MM.1S (cell line): ENCODE measurements at regions not wholly inside any gene's neighbourhood (a gene's known extent, or its start where the extent isn't known, plus 50 kb on each side); places are given as distances from the start of the nearest gene placed in this dataset.

Experiments used
- DNase-seq: peaks from one replicate; pipeline ENCODE4 v3.0.0-alpha.2; 2015
- H2AFZ ChIP-seq: fragments of 300-600 bp; sonication (generic); 2 replicates; pipeline ENCODE4 v1.6.0; 2016; ENCODE audit warnings: antibody characterized with exemption, low read length
- H3F3A ChIP-seq: fragments of 300-600 bp; sonication (generic); 2 replicates; pipeline ENCODE4 v1.6.1; 2016; ENCODE audit warnings: mild to moderate bottlenecking, antibody characterized with exemption, low read length, moderate library complexity, mixed read lengths; ENCODE audit not compliant: insufficient read depth
- H3K27ac ChIP-seq: fragments of 300-600 bp; sonication (generic); 2 replicates; pipeline ENCODE4 v1.5.1; 2016; ENCODE audit warnings: mild to moderate bottlenecking, low read length
- H3K27me3 ChIP-seq: fragments of 300-600 bp; sonication (generic); replicated peaks from 2 replicates; pipeline ENCODE4 v1.6.0; 2016; ENCODE audit warnings: low read length; ENCODE audit not compliant: insufficient read depth
- H3K36me3 ChIP-seq: fragments of 300-600 bp; sonication (generic); replicated peaks from 2 replicates; pipeline ENCODE4 v1.6.1; 2016; ENCODE audit warnings: mild to moderate bottlenecking, low read length, mixed read lengths; ENCODE audit not compliant: insufficient read depth
- H3K4me1 ChIP-seq: fragments of 300-600 bp; sonication (generic); 2 replicates; pipeline ENCODE4 v1.6.1; 2016; ENCODE audit warnings: low read length, mixed read lengths
- H3K4me2 ChIP-seq: fragments of 300-600 bp; sonication (generic); 2 replicates; pipeline ENCODE4 v1.6.0; 2016; ENCODE audit warnings: low read depth, low read length
- H3K4me3 ChIP-seq: fragments of 300-600 bp; sonication (generic); 2 replicates; pipeline ENCODE4 v1.5.1; 2016; ENCODE audit warnings: low read length, mixed read lengths
- H3K79me2 ChIP-seq: fragments of 300-600 bp; sonication (generic); 2 replicates; pipeline ENCODE4 v1.6.1; 2016; ENCODE audit warnings: mixed run types, low read length, mixed read lengths
- H3K9ac ChIP-seq: fragments of 300-600 bp; sonication (generic); 2 replicates; pipeline ENCODE4 v1.6.1; 2016; ENCODE audit warnings: low read length, mixed read lengths
- H3K9me2 ChIP-seq: fragments of 300-600 bp; sonication (generic); replicated peaks from 2 replicates; pipeline ENCODE4 v1.6.1; 2016; ENCODE audit warnings: mild to moderate bottlenecking, low read length, mixed read lengths; ENCODE audit not compliant: insufficient read depth
- H3K9me3 ChIP-seq: fragments of 300-600 bp; sonication (generic); replicated peaks from 2 replicates; pipeline ENCODE4 v1.6.1; 2016; ENCODE audit warnings: mild to moderate bottlenecking, low read length, mixed read lengths; ENCODE audit not compliant: insufficient read depth
- H4K20me1 ChIP-seq: fragments of 300-600 bp; sonication (generic); 2 replicates; pipeline ENCODE4 v1.6.1; 2016; ENCODE audit warnings: mild to moderate bottlenecking, low read length, moderate library complexity, mixed read lengths; ENCODE audit not compliant: insufficient read depth
- CTCF ChIP-seq: fragments of 300-600 bp; sonication (generic); IDR thresholded peaks from 2 replicates; pipeline ENCODE4 v1.5.1; 2016; ENCODE audit warnings: antibody characterized with exemption, low read length, mixed read lengths
- EZH2 ChIP-seq: fragments of 300-600 bp; sonication (generic); optimal IDR thresholded peaks from 2 replicates; pipeline ENCODE3; 2017; ENCODE audit warnings: low read depth, mild to moderate bottlenecking, antibody characterized with exemption, low read length, mixed read lengths
- EZH2phosphoT487 ChIP-seq: fragments of 300-600 bp; sonication (generic); IDR thresholded peaks from 2 replicates; pipeline ENCODE4 v1.6.1; 2018; ENCODE audit warnings: antibody characterized with exemption, low read length

- no peaks in the 10 kb centered on the region for H3K4me1 ChIP-seq
- TF ChIP-seq EZH2 (no peak), CTCF (no peak), EZH2phosphoT487 (no peak)
- H3K9ac ChIP-seq: no peak overlapping the region
- no peak overlapping the region for H3K4me3 ChIP-seq
- no peak for DNase-seq
- no peaks in the 10 kb centered on the region for H3K79me2 ChIP-seq
- H3K9me2 ChIP-seq: no peaks in the 10 kb centered on the region
- no peaks in the 10 kb centered on the region for H3K36me3 ChIP-seq
- no peaks in the 10 kb centered on the region for H3F3A ChIP-seq
- H2AFZ ChIP-seq: no peak overlapping the region
- no peak overlapping the region for H3K4me2 ChIP-seq
- H3K9me3 ChIP-seq: no peaks in the 10 kb centered on the region
- no peaks in the 10 kb centered on the region for H4K20me1 ChIP-seq
- H3K27ac ChIP-seq: no peak overlapping the region
- no peaks in the 10 kb centered on the region for H3K27me3 ChIP-seq
Observed at GRCh38 chr14:38723959-38724358, 379.1 kb downstream of the SEC23A start.

GRCh38 chr14:38723277-38723676, 379.8 kb downstream of the SEC23A start:
- no peak overlapping the region for H3K9ac ChIP-seq
- H2AFZ ChIP-seq: no peak overlapping the region
- no peaks in the 10 kb centered on the region for H3F3A ChIP-seq
- H3K27me3 ChIP-seq: no peaks in the 10 kb centered on the region
- no peaks in the 10 kb centered on the region for H3K79me2 ChIP-seq
- no peaks in the 10 kb centered on the region for H3K4me1 ChIP-seq
- H4K20me1 ChIP-seq: no peaks in the 10 kb centered on the region
- H3K4me2 ChIP-seq: no peak overlapping the region
- no peaks in the 10 kb centered on the region for H3K36me3 ChIP-seq
- no peaks in the 10 kb centered on the region for H3K9me3 ChIP-seq
- H3K27ac ChIP-seq: no peak overlapping the region
- TF ChIP-seq CTCF: no peak
- no peak for TF ChIP-seq EZH2phosphoT487
- no peak for TF ChIP-seq EZH2
- H3K9me2 ChIP-seq: no peaks in the 10 kb centered on the region
- no peak for DNase-seq
- no peak overlapping the region for H3K4me3 ChIP-seq

- H3K79me2 ChIP-seq: no peaks in the 10 kb centered on the region
- no peaks in the 10 kb centered on the region for H3K36me3 ChIP-seq
- H3K9me2 ChIP-seq: no peaks in the 10 kb centered on the region
- no peaks in the 10 kb centered on the region for H3K4me1 ChIP-seq
- H3K27me3 ChIP-seq: no peaks in the 10 kb centered on the region
- TF ChIP-seq EZH2: no peak
- TF ChIP-seq CTCF: peak; percentile 59
- TF ChIP-seq EZH2phosphoT487: no peak
- DNase-seq: peak; percentile 27
- no peaks in the 10 kb centered on the region for H3F3A ChIP-seq
- H3K27ac ChIP-seq: no peak overlapping the region
- H3K4me3 ChIP-seq: no peak overlapping the region
- H3K9ac ChIP-seq: no peak overlapping the region
- H2AFZ ChIP-seq: no peak overlapping the region
- no peak overlapping the region for H3K4me2 ChIP-seq
- no peaks in the 10 kb centered on the region for H4K20me1 ChIP-seq
- H3K9me3 ChIP-seq: no peaks in the 10 kb centered on the region
Observed at GRCh38 chr14:38721822-38722431, 381.1 kb downstream of the SEC23A start.
